ENCODE measurements at regions not wholly inside any gene's neighbourhood (a gene's known extent, or its start where the extent isn't known, plus 50 kb on each side); places are given as distances from the start of the nearest gene placed in this dataset.

DNA sequence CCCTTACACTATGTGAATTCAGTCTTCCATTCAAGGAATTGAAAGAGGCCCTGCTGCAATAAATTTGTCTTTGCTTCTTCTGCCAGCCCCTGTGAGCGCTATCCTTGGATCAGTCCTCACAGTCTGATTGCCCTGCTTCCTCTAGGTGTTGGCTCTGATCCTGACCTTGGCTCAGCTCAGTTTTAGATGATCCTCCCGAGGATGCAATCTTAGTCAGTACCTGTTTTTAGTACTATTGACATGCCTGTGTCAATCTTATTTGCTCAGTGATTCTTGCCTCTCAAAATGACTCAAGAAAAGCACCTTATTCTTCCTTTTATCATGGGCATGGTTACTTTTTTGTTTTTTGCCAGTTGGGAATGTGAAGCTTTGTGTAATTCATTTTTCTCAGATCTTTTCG, 101.4 kb upstream of the KCNK1 start:
- H3K18ac ChIP-seq (ENCODE audit: insufficient read length, low read depth, low read length) = no peak overlapping the region
- no peak overlapping the region for H2BK5ac ChIP-seq (ENCODE audit: insufficient read length, low read length)
- no peak overlapping the region for H2AFZ ChIP-seq (ENCODE audit: low read length)
- H3T11ph ChIP-seq (ENCODE audit: low read length) = no peak overlapping the region
- no peak overlapping the region for H3K56ac ChIP-seq (ENCODE audit: insufficient read length, low read depth, low read length)
- no peak overlapping the region for H3K23ac ChIP-seq (ENCODE audit: insufficient read length, low read depth, low read length)
- H3K4ac ChIP-seq (ENCODE audit: low read depth, low read length) = no peak overlapping the region
- Mint-ChIP-seq H3K4me3 (no peak overlapping the region), H3K9me3 (no peaks in the 10 kb centered on the region), H3K36me3 (ENCODE audit: insufficient read depth in 1 of 3, low read depth in 3 of 3) (no peaks in the 10 kb centered on the region), H3K27me3 (ENCODE audit: low read depth) (no peaks in the 10 kb centered on the region), H3K27ac (no peak overlapping the region), H3K4me1 (peaks cover 6 to 15% of the 10 kb centered on the region in 2 experiments; a peak in 3 of 4 replicates)
- H2AK5ac ChIP-seq (ENCODE audit: insufficient read length, low read length) = no peak overlapping the region
- no peak overlapping the region for H3K27ac ChIP-seq (ENCODE audit: insufficient read length, low read depth, low read length)
- H3K23me2 ChIP-seq (ENCODE audit: insufficient read length, low read depth, low read length, poor library complexity, severe bottlenecking) = no peaks in the 10 kb centered on the region
- no peak for DNase-seq
- no CpG with 5 or more reads among the region's 3 CpGs for WGBS (ENCODE audit: extremely low coverage, insufficient read length, low lambda C conversion rate)
- H3K27me3 ChIP-seq (ENCODE audit: insufficient read depth, low read length) = no peaks in the 10 kb centered on the region
- no peak overlapping the region for H3K14ac ChIP-seq (ENCODE audit: insufficient read depth, low read length)
- no peaks in the 10 kb centered on the region for H3K79me1 ChIP-seq (ENCODE audit: insufficient read depth, low read depth, low read length, poor library complexity, severe bottlenecking)
- no peak overlapping the region for H4K8ac ChIP-seq (replicated peaks; ENCODE audit: insufficient read length, low read depth, low read length)
- TF ChIP-seq, protein P1, sequence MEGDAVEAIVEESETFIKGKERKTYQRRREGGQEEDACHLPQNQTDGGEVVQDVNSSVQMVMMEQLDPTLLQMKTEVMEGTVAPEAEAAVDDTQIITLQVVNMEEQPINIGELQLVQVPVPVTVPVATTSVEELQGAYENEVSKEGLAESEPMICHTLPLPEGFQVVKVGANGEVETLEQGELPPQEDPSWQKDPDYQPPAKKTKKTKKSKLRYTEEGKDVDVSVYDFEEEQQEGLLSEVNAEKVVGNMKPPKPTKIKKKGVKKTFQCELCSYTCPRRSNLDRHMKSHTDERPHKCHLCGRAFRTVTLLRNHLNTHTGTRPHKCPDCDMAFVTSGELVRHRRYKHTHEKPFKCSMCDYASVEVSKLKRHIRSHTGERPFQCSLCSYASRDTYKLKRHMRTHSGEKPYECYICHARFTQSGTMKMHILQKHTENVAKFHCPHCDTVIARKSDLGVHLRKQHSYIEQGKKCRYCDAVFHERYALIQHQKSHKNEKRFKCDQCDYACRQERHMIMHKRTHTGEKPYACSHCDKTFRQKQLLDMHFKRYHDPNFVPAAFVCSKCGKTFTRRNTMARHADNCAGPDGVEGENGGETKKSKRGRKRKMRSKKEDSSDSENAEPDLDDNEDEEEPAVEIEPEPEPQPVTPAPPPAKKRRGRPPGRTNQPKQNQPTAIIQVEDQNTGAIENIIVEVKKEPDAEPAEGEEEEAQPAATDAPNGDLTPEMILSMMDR (conservative IDR thresholded peaks at IDR 0.05) = no peak
- H3K9me3 ChIP-seq (ENCODE audit: control insufficient read depth, low read depth, low read length) = no peaks in the 10 kb centered on the region
- H2BK15ac ChIP-seq (ENCODE audit: low read depth, low read length) = no peak overlapping the region
- H4K91ac ChIP-seq (ENCODE audit: insufficient read length, low read depth, low read length) = no peak overlapping the region
- H2BK12ac ChIP-seq (ENCODE audit: insufficient read length, low read depth, low read length) = no peak overlapping the region
- H2BK20ac ChIP-seq (ENCODE audit: low read depth, low read length, poor library complexity, severe bottlenecking) = no peak overlapping the region
- no peaks in the 10 kb centered on the region for H3K79me2 ChIP-seq (ENCODE audit: insufficient read depth, low read length)
- no peak overlapping the region for H3K9ac ChIP-seq (ENCODE audit: extremely low read depth, insufficient read length, low read length)
- no peak overlapping the region for H4K5ac ChIP-seq (ENCODE audit: insufficient read length, low read depth, low read length)
- H2BK120ac ChIP-seq (ENCODE audit: low read depth, low read length, poor library complexity, severe bottlenecking) = no peak overlapping the region
- H4K20me1 ChIP-seq (ENCODE audit: control insufficient read depth, insufficient read depth, insufficient read length) = no peaks in the 10 kb centered on the region
- no peak overlapping the region for H3K4me2 ChIP-seq (ENCODE audit: insufficient read depth, insufficient read length, low read length)
- H3K4me1 ChIP-seq (ENCODE audit: insufficient read depth, low read length) = no peaks in the 10 kb centered on the region

Measured in H9 (cell line).